ENCODE measurements at regions not wholly inside any gene's neighbourhood (a gene's known extent, or its start where the extent isn't known, plus 50 kb on each side); places are given as distances from the start of the nearest gene placed in this dataset.

DNA sequence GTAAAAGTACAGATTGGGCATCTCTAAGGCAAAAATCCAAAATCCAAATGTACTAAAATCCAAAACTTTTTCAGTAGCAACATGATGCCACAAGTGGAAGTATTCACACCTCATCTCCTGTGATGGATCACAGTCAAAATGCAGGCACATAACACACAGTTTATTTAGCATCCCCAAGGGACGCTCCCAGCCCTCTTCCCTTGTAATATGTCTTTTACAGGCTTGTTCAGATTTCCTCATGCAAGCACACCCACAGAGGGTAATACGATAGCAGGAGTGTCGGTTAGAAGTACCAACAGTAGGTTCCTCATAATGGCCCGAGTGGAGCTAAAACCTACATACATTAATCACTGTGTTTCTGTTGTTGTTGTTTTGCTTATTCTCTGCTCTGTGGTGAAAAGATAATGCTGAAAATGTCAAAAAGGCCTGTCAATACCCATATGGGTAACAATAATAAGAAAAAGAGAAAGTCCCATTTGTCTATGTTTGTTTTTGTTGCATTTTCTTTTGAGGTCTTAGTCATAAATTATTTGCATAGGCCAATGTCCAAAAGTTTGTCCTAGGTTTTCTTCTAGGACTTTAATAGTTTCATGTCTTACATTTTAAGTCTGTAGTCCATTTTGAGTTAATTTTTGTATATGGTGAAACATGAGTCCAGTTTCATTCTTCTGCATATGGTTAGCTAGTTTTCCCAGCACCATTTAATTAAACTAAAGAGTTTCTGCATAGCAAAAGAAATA, 133.1 kb downstream of the LRIG3 start:
- H3K79me2 ChIP-seq (ENCODE audit: insufficient read depth, low read length): no peaks in the 10 kb centered on the region
- H3K9ac ChIP-seq (ENCODE audit: insufficient read depth, low read length, poor library complexity, severe bottlenecking): no peak overlapping the region
- no peak for DNase-seq
- intact Hi-C loops (cut with micrococcal nuclease): no loop called here
- H4K20me1 ChIP-seq (ENCODE audit: insufficient read depth, low read length): no peaks in the 10 kb centered on the region
- no peaks in the 10 kb centered on the region for H3K36me3 ChIP-seq (replicated peaks in 1 of 2; ENCODE audit: control insufficient read depth in 1 of 2, insufficient read depth in 2 of 2, low read length in 2 of 2)
- peaks cover 3 to 8% of the 10 kb centered on the region in 2 donors for H3K9me3 ChIP-seq (replicated peaks in 1 of 2; ENCODE audit: control insufficient read depth in 1 of 2, insufficient read depth in 1 of 2, low read length in 2 of 2)
- Mint-ChIP-seq H3K36me3 (no peaks in the 10 kb centered on the region), H3K27ac (no peak overlapping the region), H3K27me3 (ENCODE audit: low read depth in 3 of 3) (no peaks in the 10 kb centered on the region), H3K4me3 (no peak overlapping the region), H3K9me3 (peaks cover 0 to 18% (median 7%) of the 10 kb centered on the region in 7 donors), H3K4me1 (no peaks in the 10 kb centered on the region)
- H3K4me2 ChIP-seq (replicated peaks; ENCODE audit: extremely low read depth, low read length, poor library complexity, severe bottlenecking): no peak overlapping the region
- H3K27me3 ChIP-seq (ENCODE audit: control insufficient read depth in 2 of 2, insufficient read depth in 2 of 2, low read length in 2 of 2): no peaks in the 10 kb centered on the region
- no peak overlapping the region for H3K4me3 ChIP-seq (replicated peaks in 1 of 3; ENCODE audit: low read depth in 2 of 3, low read length in 3 of 3)
- no peaks in the 10 kb centered on the region for H3K4me1 ChIP-seq (ENCODE audit: control insufficient read depth in 1 of 2, insufficient read depth in 2 of 2, low read length in 2 of 2)
- no peak overlapping the region for H3K27ac ChIP-seq (ENCODE audit: low read depth in 1 of 2, low read length in 2 of 2)
- no peak for TF ChIP-seq CTCF (IDR thresholded peaks at IDR 0.05)
- no peak overlapping the region for H2AFZ ChIP-seq (ENCODE audit: insufficient read depth, low read depth, low read length, poor library complexity, severe bottlenecking)
- WGBS (ENCODE audit: insufficient coverage): 100% methylated on average over 1 of the region's 4 CpGs

DNA sequence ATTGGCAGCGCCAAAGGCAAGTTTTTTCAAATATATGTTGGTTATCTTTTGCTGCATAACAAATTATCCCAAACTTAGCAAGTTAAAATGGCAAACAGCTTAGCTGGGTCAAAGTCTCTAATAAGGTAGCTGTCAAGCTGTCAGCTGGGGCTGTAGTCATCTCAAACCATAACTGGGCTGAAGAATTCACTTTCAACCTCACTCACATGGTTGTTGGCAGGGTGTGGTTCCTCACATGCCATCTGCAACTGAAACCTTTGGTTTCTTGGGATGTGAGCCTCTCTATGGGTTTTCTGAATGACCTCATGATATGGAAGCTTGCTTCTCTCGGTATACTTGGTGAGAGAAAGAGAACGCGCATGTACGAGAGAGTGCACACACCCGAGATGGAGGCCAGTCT, 125.4 kb downstream of the LRIG3 start:
- intact Hi-C loops (cut with micrococcal nuclease): no loop called here
- Histone ChIP-seq H4K20me1 (ENCODE audit: insufficient read depth, low read length) (no peaks in the 10 kb centered on the region), H3K27ac (ENCODE audit: low read depth in 1 of 2, low read length in 2 of 2) (no peak overlapping the region), H3K27me3 (ENCODE audit: control insufficient read depth in 2 of 2, insufficient read depth in 2 of 2, low read length in 2 of 2) (no peaks in the 10 kb centered on the region), H2AFZ (ENCODE audit: insufficient read depth, low read depth, low read length, poor library complexity, severe bottlenecking) (no peak overlapping the region), H3K9me3 (replicated peaks in 1 of 2; ENCODE audit: control insufficient read depth in 1 of 2, insufficient read depth in 1 of 2, low read length in 2 of 2) (no peaks in the 10 kb centered on the region), H3K4me3 (replicated peaks in 1 of 3; ENCODE audit: low read depth in 2 of 3, low read length in 3 of 3) (no peak overlapping the region), H3K4me1 (ENCODE audit: control insufficient read depth in 1 of 2, insufficient read depth in 2 of 2, low read length in 2 of 2) (no peaks in the 10 kb centered on the region), H3K79me2 (ENCODE audit: insufficient read depth, low read length) (no peaks in the 10 kb centered on the region), H3K9ac (ENCODE audit: insufficient read depth, low read length, poor library complexity, severe bottlenecking) (no peak overlapping the region), H3K36me3 (replicated peaks in 1 of 2; ENCODE audit: control insufficient read depth in 1 of 2, insufficient read depth in 2 of 2, low read length in 2 of 2) (no peaks in the 10 kb centered on the region), H3K4me2 (replicated peaks; ENCODE audit: extremely low read depth, low read length, poor library complexity, severe bottlenecking) (no peak overlapping the region)
- no peaks in the 10 kb centered on the region for H3K36me3 Mint-ChIP-seq
- H3K4me3 Mint-ChIP-seq: no peak overlapping the region
- no peak for TF ChIP-seq CTCF (IDR thresholded peaks at IDR 0.05)
- peaks cover 0 to 2% (median 0%) of the 10 kb centered on the region in 3 donors for H3K27me3 Mint-ChIP-seq (ENCODE audit: low read depth in 3 of 3)
- no CpG with 5 or more reads among the region's 6 CpGs for WGBS (ENCODE audit: insufficient coverage)
- DNase-seq: no peak
- no peaks in the 10 kb centered on the region for H3K4me1 Mint-ChIP-seq
- no peak overlapping the region for H3K27ac Mint-ChIP-seq
- H3K9me3 Mint-ChIP-seq: peaks cover 0 to 7% (median 2%) of the 10 kb centered on the region in 7 donors

Measured in CD14-positive monocyte (primary cell).